ENCODE measurements at regions not wholly inside any gene's neighbourhood (a gene's known extent, or its start where the extent isn't known, plus 50 kb on each side); places are given as distances from the start of the nearest gene placed in this dataset.
"Not testable (repeated sequence)": the region's sequence is repeated elsewhere in the genome, so short reads cannot be mapped to it uniquely, and the experiment has no call there.

DNA sequence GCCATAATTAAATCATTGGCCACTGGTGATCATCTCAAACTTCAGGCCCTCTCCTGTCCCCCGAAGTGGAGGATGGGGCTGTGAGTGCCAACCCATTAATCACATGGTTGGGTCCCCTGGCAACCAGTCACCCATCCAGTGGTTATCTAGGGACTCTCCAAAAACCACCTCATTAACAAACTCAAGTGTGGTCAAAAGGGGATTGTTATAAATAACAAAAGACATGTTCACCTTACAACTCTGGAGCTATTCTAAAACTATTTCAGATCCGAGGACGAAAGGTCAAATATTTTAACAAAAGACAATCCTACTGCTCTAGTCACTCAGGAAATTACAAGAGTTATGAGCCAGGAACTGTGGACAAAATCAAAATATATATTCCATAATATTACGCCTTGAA, 60.0 kb upstream of the PRNP start:
- H3K4me1 ChIP-seq (ENCODE audit: control insufficient read depth in 1 of 2, low read depth in 2 of 2): no peaks in the 10 kb centered on the region
- H3K4me3 ChIP-seq: no peak overlapping the region
- no peaks in the 10 kb centered on the region for H3K27me3 ChIP-seq (replicated peaks; ENCODE audit: insufficient read depth)
- no peak overlapping the region for H3K27ac ChIP-seq
- H3K36me3 ChIP-seq: no peaks in the 10 kb centered on the region
- H3K9me3 ChIP-seq: peaks cover 5% of the 10 kb centered on the region
- TF ChIP-seq, protein P1, sequence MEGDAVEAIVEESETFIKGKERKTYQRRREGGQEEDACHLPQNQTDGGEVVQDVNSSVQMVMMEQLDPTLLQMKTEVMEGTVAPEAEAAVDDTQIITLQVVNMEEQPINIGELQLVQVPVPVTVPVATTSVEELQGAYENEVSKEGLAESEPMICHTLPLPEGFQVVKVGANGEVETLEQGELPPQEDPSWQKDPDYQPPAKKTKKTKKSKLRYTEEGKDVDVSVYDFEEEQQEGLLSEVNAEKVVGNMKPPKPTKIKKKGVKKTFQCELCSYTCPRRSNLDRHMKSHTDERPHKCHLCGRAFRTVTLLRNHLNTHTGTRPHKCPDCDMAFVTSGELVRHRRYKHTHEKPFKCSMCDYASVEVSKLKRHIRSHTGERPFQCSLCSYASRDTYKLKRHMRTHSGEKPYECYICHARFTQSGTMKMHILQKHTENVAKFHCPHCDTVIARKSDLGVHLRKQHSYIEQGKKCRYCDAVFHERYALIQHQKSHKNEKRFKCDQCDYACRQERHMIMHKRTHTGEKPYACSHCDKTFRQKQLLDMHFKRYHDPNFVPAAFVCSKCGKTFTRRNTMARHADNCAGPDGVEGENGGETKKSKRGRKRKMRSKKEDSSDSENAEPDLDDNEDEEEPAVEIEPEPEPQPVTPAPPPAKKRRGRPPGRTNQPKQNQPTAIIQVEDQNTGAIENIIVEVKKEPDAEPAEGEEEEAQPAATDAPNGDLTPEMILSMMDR (IDR thresholded peaks at IDR 0.05): no peak
- ATAC-seq (ENCODE audit: insufficient number of reproducible peaks, low FRiP score, low read depth): no peak
- no peak for DNase-seq (ENCODE audit: low spot score)

DNA sequence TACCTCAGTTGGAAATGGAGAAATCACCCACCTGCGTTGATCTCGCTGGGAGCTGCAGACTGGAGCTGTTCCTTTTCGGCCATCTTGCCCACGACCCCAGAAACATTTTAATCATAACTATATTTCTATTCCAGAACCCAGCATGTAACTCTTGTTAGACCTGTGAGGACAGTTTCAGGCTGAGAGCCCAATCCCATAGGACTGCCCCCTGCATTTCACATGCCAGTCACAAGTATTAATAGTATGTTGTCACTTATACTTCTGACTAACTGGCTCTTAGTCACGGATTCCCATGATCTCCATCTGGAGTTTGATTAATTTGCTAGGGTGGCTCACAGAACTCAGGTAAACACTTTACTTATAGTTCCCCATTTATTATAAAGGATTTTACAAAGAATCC, 60.6 kb upstream of the PRNP start:
- TF ChIP-seq, protein P1 (IDR thresholded peaks at IDR 0.05): no peak
- Histone ChIP-seq H3K9me3 (peaks cover 5% of the 10 kb centered on the region), H3K27ac (no peak overlapping the region), H3K4me3 (no peak overlapping the region), H3K36me3 (no peaks in the 10 kb centered on the region), H3K4me1 (ENCODE audit: control insufficient read depth in 1 of 2, low read depth in 2 of 2) (no peaks in the 10 kb centered on the region), H3K27me3 (replicated peaks; ENCODE audit: insufficient read depth) (no peaks in the 10 kb centered on the region)
- DNase-seq (ENCODE audit: low spot score) (no peak), ATAC-seq (ENCODE audit: insufficient number of reproducible peaks, low FRiP score, low read depth) (no peak)

DNA sequence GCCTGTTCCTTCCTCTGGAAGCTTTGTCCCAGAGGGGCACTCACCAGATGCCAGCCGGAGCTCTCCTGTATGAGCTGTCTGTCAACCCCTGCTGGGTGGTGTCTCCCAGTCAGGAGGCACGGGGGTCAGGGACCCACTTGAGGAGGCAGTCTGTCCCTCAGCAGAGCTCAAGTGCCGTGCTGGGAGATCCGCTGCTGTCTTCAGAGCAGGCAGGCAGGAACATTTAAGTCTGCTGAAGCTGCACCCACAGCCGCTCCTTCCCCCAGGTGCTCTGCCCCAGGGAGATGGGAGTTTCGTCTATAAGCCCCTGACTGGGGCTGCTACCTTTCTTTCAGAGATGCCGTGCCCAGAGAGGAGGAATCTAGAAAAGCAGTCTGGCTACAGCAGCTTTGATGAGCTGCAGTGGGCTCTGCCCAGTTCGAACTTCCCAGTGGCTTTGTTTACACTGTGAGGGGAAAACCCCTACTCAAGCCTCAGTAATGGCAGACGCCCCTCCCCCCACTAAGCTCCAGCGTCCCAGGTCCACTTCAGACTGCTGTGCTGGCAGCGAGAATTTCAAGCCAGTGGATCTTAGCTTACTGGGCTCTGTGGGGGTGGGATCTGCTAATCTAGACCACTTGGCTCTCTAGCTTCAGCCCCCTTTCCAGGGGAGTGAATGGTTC, 61.5 kb upstream of the PRNP start:
- DNase-seq (ENCODE audit: low spot score); H3K36me3 ChIP-seq; H3K4me3 ChIP-seq: not testable (repeated sequence)

DNA sequence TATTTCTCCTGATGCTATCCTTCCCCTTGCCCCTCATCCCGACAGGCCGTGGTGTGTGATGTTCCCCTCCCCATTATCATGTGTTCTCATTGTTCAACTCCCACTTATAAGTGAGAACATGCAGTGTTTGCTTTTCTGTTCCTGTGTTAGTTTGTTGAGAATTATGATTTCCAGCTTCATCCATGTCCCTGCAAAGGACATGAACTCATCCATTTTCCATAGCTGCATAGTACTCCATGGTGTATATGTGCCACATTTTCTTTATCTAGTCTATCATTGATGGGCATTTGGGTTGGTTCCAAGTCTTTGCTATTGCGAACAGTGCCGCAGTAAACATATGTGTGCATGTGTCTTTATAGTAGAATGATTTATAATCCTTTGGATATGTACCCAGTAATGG, 67.1 kb upstream of the PRNP start:
- not testable (repeated sequence) for H3K4me1 ChIP-seq (ENCODE audit: control insufficient read depth in 1 of 2, low read depth in 2 of 2); DNase-seq (ENCODE audit: low spot score); H3K27ac ChIP-seq; H3K9me3 ChIP-seq; ATAC-seq (ENCODE audit: insufficient number of reproducible peaks, low FRiP score, low read depth); H3K36me3 ChIP-seq; H3K27me3 ChIP-seq (replicated peaks; ENCODE audit: insufficient read depth); H3K4me3 ChIP-seq

More for the DNA sequence above, 61.5 kb upstream of the PRNP start:
- H3K9me3 ChIP-seq; H3K27me3 ChIP-seq (replicated peaks; ENCODE audit: insufficient read depth); ATAC-seq (ENCODE audit: insufficient number of reproducible peaks, low FRiP score, low read depth); H3K4me1 ChIP-seq (ENCODE audit: control insufficient read depth in 1 of 2, low read depth in 2 of 2); H3K27ac ChIP-seq: not testable (repeated sequence)

DNA sequence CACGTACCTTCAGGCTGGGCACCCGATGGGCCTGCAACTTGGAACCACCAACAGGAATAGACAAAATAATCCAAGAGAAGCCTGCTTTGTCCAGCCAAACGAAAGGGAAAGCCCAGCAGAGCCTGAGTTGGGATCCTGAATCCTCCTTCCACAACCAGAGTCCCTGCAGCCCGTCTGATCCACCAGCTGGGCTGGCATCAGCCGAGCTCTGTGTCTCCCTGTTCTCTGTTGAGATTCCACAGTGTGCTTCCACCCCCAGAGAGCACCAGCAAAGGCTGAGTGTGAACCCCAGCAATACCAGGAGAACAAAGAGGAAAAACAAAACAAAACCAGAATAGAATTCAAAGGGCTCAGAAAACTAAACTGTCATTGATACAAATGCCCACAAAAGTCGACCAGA, 68.8 kb upstream of the PRNP start:
- TF ChIP-seq, protein P1 (IDR thresholded peaks at IDR 0.05): no peak
- Histone ChIP-seq H3K4me1 (ENCODE audit: control insufficient read depth in 1 of 2, low read depth in 2 of 2) (peaks cover 0 to 8% of the 10 kb centered on the region in 2 donors), H3K4me3 (no peak overlapping the region), H3K27ac (no peak overlapping the region), H3K36me3 (no peaks in the 10 kb centered on the region), H3K9me3 (peaks cover 5% of the 10 kb centered on the region), H3K27me3 (replicated peaks; ENCODE audit: insufficient read depth) (no peaks in the 10 kb centered on the region)
- ATAC-seq (ENCODE audit: insufficient number of reproducible peaks, low FRiP score, low read depth) (no peak), DNase-seq (ENCODE audit: low spot score) (no peak)

DNA sequence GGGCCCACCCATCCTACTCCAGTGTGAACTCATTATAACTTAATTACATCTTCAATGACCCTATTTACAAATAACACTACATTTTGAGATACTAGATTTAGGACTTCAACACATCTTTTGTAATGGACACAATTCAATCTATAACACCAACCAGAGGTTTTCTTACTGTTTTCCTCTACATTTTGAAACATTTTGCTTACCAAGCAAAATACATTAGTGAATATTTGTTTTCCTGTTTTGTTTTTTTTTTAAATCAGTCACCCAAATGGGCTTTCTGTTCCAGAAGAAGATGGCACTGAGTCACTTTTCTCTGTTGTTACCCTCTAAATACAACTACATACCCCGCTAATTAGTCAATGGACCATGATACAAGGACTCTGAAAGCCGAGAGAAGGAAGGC, 69.2 kb upstream of the PRNP start:
- ATAC-seq (ENCODE audit: insufficient number of reproducible peaks, low FRiP score, low read depth) (no peak), DNase-seq (ENCODE audit: low spot score) (no peak)
- Histone ChIP-seq H3K4me3 (no peak overlapping the region), H3K9me3 (peaks cover 1% of the 10 kb centered on the region), H3K36me3 (no peaks in the 10 kb centered on the region), H3K27me3 (replicated peaks; ENCODE audit: insufficient read depth) (no peaks in the 10 kb centered on the region), H3K27ac (no peak overlapping the region), H3K4me1 (ENCODE audit: control insufficient read depth in 1 of 2, low read depth in 2 of 2) (peaks cover 0 to 8% of the 10 kb centered on the region in 2 donors)
- TF ChIP-seq, protein P1 (IDR thresholded peaks at IDR 0.05): no peak

Measured in thoracic aorta (tissue), 2 donors.